ENCODE measurements at regions not wholly inside any gene's neighbourhood (a gene's known extent, or its start where the extent isn't known, plus 50 kb on each side); places are given as distances from the start of the nearest gene placed in this dataset.

DNA sequence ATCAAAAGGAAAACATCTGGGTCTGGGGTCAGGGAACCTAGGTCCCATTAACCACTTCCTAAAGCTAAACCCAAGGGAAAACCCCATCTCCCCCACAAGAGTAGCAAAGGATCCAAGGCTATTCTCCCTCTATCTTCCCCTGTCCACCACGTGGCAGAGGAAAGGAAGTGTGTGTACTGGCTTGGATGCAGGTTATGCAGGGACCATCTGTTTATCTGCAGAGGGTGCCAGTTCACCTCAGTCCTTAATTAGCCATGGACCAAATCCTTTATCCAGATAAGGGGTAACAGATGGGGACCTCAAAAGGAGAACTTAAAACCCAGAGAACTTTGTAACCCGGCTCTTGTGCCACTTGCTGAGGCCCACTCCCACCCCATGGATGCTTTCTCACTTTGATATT is 135.3 kb downstream of the ZNF518B start:
- no peaks in the 10 kb centered on the region for H3K9me3 ChIP-seq (ENCODE audit: low read length)

DNA sequence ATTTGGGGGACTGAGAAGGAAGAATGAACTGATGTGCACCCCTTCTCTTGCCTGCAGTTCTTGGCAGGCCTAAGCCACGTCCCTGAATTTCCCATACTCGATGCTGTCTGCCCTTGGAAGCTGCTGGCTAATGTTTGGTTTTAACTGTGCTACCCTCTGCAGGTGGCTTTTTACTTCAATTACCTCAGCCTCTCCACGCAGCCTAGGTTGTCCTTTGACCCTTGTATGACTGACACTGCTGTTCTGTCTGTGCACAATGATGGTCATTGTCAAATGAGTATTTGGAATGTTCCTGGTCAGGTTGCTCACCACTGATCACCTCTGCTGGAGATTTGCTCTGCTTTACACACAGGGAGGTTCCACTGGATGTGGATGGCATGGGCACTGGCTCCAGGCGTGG is 137.1 kb downstream of the ZNF518B start:
- Histone ChIP-seq H3K4me1 (ENCODE audit: insufficient read depth, low read length) (no peaks in the 10 kb centered on the region), H3K4me3 (ENCODE audit: low read length) (no peak overlapping the region), H2AFZ (ENCODE audit: low read depth, low read length) (no peak overlapping the region), H3K9me3 (ENCODE audit: low read length) (no peaks in the 10 kb centered on the region), H3K36me3 (ENCODE audit: insufficient read depth, low read length) (no peaks in the 10 kb centered on the region), H3K27me3 (ENCODE audit: insufficient read depth, low read length) (no peaks in the 10 kb centered on the region)

More for the DNA sequence above, 135.3 kb downstream of the ZNF518B start:
- Histone ChIP-seq H3K27me3 (ENCODE audit: insufficient read depth, low read length) (no peaks in the 10 kb centered on the region), H3K36me3 (ENCODE audit: insufficient read depth, low read length) (no peaks in the 10 kb centered on the region), H3K4me3 (ENCODE audit: low read length) (no peak overlapping the region), H3K4me1 (ENCODE audit: insufficient read depth, low read length) (no peaks in the 10 kb centered on the region), H2AFZ (ENCODE audit: low read depth, low read length) (no peak overlapping the region)

DNA sequence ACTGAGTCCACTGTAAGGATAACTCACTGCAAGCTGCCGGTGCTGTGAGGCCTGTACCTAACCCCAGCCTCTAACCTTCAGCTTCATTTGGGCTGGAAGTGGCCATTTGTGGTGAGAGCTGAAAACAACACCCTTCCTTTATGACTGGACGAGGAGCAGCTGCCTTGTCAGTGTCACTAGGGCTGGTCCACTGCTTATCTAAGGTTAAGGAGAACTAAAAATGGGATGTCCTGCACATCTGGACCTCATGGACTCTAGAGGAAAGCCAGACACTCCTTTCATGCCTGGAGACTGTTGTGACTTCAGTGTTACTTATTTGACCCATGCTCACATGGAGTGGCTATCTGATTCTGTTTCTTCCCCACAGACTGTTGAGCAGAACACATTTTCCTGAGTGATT is 139.9 kb downstream of the ZNF518B start:
- H3K4me3 ChIP-seq (ENCODE audit: low read length) = no peak overlapping the region
- no peaks in the 10 kb centered on the region for H3K9me3 ChIP-seq (ENCODE audit: low read length)
- H3K4me1 ChIP-seq (ENCODE audit: insufficient read depth, low read length) = no peaks in the 10 kb centered on the region
- H3K27me3 ChIP-seq (ENCODE audit: insufficient read depth, low read length) = no peaks in the 10 kb centered on the region
- H2AFZ ChIP-seq (ENCODE audit: low read depth, low read length) = no peak overlapping the region
- H3K36me3 ChIP-seq (ENCODE audit: insufficient read depth, low read length) = no peaks in the 10 kb centered on the region

DNA sequence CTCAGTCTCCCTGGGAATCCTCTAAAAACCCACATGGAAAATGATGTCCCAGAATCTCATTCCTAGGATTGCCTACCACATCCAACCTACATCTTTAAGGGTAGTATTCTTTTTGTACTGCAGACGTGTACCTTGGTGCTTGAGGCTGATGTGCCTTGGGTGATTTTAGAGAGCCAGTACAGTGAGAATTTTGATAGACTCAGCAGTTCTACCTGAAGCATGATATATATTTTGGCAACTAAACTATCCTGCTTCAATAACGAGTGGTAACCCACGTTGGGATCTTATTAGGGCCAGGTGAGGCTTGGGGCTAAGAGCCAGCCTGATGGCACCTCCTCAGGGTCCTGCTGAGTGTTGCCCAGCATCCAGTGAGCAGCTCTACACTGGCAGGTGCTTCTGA is 140.4 kb downstream of the ZNF518B start:
- Histone ChIP-seq H3K4me3 (ENCODE audit: low read length) (no peak overlapping the region), H3K9me3 (ENCODE audit: low read length) (no peaks in the 10 kb centered on the region), H3K36me3 (ENCODE audit: insufficient read depth, low read length) (no peaks in the 10 kb centered on the region), H2AFZ (ENCODE audit: low read depth, low read length) (no peak overlapping the region), H3K27me3 (ENCODE audit: insufficient read depth, low read length) (no peaks in the 10 kb centered on the region), H3K4me1 (ENCODE audit: insufficient read depth, low read length) (no peaks in the 10 kb centered on the region)

DNA sequence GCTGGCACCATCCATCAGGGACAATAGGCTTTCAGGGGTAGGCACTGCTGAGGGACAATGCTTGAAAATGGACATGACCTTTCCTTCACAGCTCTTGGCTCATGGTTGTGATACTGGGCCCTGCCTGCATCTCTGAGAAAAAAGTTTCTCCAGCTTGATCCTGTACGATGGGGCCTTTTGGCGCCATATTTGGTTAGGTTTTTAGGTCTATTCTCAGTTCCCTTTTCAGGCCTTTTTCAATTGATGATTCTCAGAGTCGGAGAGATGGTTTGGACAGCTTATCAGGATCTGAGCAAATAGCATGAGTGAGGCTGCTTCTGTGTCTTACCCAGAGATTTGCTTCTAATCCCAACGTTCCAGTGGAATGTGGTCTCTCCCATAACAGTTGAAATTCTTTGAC is 141.6 kb downstream of the ZNF518B start:
- H3K36me3 ChIP-seq (ENCODE audit: insufficient read depth, low read length) = no peaks in the 10 kb centered on the region

DNA sequence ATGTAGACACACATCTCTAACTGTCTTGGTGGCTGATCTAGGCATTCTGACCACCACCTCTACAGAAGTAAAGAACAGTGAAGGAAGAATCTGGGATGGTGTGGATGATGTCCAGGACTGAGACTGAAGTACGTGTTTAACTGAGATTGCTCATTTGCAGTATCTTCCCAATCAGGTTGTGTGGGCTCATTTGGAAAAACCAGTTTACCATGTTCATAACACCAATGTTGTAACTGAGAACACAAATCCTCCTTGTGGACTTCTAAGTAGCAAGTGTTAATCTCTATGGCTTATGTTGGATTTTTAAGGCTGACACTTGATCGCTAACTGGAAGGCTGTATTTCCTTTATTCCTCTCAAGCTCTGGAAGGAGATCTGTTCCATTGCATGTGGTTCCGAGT is 144.7 kb downstream of the ZNF518B start:
- no peaks in the 10 kb centered on the region for H3K27me3 ChIP-seq (ENCODE audit: insufficient read depth, low read length)
- no peaks in the 10 kb centered on the region for H3K9me3 ChIP-seq (ENCODE audit: low read length)
- no peak overlapping the region for H2AFZ ChIP-seq (ENCODE audit: low read depth, low read length)
- no peak overlapping the region for H3K4me3 ChIP-seq (ENCODE audit: low read length)
- no peaks in the 10 kb centered on the region for H3K36me3 ChIP-seq (ENCODE audit: insufficient read depth, low read length)
- no peaks in the 10 kb centered on the region for H3K4me1 ChIP-seq (ENCODE audit: insufficient read depth, low read length)

More for the DNA sequence above, 141.6 kb downstream of the ZNF518B start:
- Histone ChIP-seq H3K4me3 (ENCODE audit: low read length) (no peak overlapping the region), H3K9me3 (ENCODE audit: low read length) (no peaks in the 10 kb centered on the region), H3K27me3 (ENCODE audit: insufficient read depth, low read length) (no peaks in the 10 kb centered on the region), H2AFZ (ENCODE audit: low read depth, low read length) (no peak overlapping the region), H3K4me1 (ENCODE audit: insufficient read depth, low read length) (no peaks in the 10 kb centered on the region)

DNA sequence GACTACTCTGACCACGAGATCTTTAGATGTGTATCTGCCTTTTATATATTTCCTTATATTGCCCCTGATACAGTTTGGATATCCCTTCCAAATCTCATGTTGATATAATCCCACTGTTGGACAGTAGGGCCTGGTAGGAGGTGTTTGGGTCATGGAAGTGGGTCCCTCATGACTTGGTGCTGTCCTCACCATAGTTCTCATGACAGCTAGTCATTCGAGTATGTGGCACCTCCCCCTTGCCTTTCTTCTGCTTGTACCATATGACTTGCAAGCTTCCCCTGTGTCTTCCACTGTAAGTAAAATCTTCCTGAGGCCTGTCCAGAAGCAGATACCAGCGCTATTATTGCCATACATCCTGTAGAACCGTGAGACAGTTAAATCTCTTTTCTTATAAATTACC is 145.3 kb downstream of the ZNF518B start:
- no peaks in the 10 kb centered on the region for H3K4me1 ChIP-seq (ENCODE audit: insufficient read depth, low read length)
- H3K9me3 ChIP-seq (ENCODE audit: low read length) = no peaks in the 10 kb centered on the region
- no peaks in the 10 kb centered on the region for H3K36me3 ChIP-seq (ENCODE audit: insufficient read depth, low read length)
- no peak overlapping the region for H3K4me3 ChIP-seq (ENCODE audit: low read length)
- H2AFZ ChIP-seq (ENCODE audit: low read depth, low read length) = no peak overlapping the region
- no peaks in the 10 kb centered on the region for H3K27me3 ChIP-seq (ENCODE audit: insufficient read depth, low read length)

DNA sequence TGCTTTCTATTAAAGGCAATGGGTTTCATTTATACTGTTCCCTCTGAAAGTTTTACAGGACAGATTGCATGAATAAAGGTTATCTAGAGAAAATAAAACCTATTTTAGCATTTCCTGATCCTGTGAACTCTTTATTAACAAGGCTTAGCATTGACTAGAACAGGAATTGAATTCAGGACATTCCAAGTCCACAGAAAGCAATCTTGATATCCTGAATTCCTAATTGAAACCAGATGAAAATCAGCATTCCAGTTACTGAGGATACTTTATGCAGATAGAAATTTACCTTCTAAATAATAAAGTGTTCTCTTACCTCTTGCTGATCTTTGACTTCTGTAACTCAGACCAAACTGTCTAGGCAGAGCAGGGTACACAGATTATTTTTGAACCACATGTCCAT is 151.4 kb downstream of the ZNF518B start:
- H3K27me3 ChIP-seq (ENCODE audit: insufficient read depth, low read length) = peaks cover 6% of the 10 kb centered on the region
- H3K4me1 ChIP-seq (ENCODE audit: insufficient read depth, low read length) = no peaks in the 10 kb centered on the region
- H2AFZ ChIP-seq (ENCODE audit: low read depth, low read length) = no peak overlapping the region
- no peaks in the 10 kb centered on the region for H3K36me3 ChIP-seq (ENCODE audit: insufficient read depth, low read length)
- H3K9me3 ChIP-seq (ENCODE audit: low read length) = no peaks in the 10 kb centered on the region
- no peak overlapping the region for H3K4me3 ChIP-seq (ENCODE audit: low read length)

DNA sequence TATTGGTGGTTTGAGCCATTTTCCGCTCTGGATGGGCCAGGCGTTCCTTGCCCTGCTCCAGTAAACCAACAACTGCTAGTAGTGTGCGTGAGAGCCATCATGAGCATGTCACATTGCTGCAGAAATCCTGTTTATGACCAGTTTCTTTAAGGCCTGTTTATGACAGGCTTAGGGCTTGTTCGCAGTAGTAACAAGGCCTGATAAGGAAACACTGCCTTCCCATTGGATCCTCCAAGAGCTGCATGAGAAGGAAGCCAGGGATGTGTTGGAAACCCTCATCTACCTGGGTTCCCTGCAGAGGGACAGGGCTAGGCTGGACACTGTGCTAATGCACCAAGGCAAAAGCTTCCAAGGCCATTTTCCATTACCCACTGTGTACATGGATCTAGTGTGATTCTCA is 153.9 kb downstream of the ZNF518B start:
- Histone ChIP-seq H3K36me3 (ENCODE audit: insufficient read depth, low read length) (no peaks in the 10 kb centered on the region), H3K27me3 (ENCODE audit: insufficient read depth, low read length) (peaks cover 6% of the 10 kb centered on the region), H3K4me1 (ENCODE audit: insufficient read depth, low read length) (no peaks in the 10 kb centered on the region), H2AFZ (ENCODE audit: low read depth, low read length) (no peak overlapping the region), H3K9me3 (ENCODE audit: low read length) (no peaks in the 10 kb centered on the region), H3K4me3 (ENCODE audit: low read length) (no peak overlapping the region)

DNA sequence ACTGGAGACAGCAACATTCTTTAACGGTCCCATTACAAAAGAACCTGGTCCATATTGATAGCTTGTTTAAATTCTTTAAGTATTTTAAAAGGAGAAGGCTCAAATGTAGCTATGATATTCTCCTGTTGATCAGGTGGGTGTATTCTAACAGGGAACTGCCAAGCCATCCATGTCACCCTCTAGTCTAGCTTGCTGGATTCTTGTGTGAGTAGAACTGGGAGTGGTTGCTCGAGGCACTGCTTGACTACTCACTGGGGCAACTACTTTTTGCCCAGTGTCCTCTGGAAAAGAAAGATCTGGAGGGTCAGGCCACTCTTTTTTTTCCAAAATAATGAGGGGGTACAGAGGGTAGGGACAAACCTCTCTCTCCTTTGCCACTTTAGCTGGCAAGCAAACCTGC is 155.1 kb downstream of the ZNF518B start:
- Histone ChIP-seq H2AFZ (ENCODE audit: low read depth, low read length) (no peak overlapping the region), H3K4me1 (ENCODE audit: insufficient read depth, low read length) (no peaks in the 10 kb centered on the region), H3K4me3 (ENCODE audit: low read length) (no peak overlapping the region), H3K36me3 (ENCODE audit: insufficient read depth, low read length) (no peaks in the 10 kb centered on the region), H3K9me3 (ENCODE audit: low read length) (no peaks in the 10 kb centered on the region), H3K27me3 (ENCODE audit: insufficient read depth, low read length) (peaks cover 6% of the 10 kb centered on the region)

DNA sequence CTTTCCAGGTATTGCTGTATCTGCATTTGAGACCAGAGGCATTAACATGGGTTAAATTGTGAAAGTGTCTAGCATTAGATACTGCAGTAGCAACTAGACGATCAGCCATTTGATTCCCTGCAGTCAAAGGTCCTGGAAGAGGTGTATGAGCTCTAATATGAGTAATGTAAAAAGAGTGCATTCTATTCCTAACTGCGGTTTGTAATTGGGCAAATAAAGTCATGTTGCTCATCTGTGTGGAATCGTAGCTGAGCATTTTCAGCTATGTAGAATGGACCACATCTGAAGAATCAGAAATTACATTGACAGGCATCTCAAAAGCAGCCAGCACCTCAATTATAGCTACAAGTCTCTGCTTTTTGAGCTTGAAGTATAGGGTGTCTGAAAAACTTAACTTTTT is 157.6 kb downstream of the ZNF518B start:
- Histone ChIP-seq H3K4me1 (ENCODE audit: insufficient read depth, low read length) (no peaks in the 10 kb centered on the region), H3K27me3 (ENCODE audit: insufficient read depth, low read length) (peaks cover 6% of the 10 kb centered on the region), H3K9me3 (ENCODE audit: low read length) (no peaks in the 10 kb centered on the region), H3K4me3 (ENCODE audit: low read length) (no peak overlapping the region), H3K36me3 (ENCODE audit: insufficient read depth, low read length) (no peaks in the 10 kb centered on the region), H2AFZ (ENCODE audit: low read depth, low read length) (no peak overlapping the region)

DNA sequence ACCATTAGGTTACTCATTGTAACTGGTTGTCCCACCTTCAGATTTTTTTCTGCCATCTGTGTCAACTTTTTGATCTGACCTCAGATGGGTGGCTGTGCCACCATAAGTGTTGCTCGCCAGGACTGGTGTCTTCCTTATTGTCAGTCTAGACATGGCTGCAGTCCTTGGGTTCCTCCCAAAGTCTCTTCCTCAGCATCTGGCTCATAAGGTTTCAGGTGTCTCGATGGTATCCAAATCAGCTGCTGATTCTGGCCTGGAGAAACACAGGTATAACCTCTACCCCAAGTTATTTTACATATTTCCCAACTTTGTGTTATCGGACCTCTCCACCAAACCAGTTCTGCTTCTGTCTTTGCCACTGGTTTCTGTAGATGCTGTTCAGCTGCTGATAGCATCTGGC is 158.5 kb downstream of the ZNF518B start:
- H2AFZ ChIP-seq (ENCODE audit: low read depth, low read length) = no peak overlapping the region
- H3K36me3 ChIP-seq (ENCODE audit: insufficient read depth, low read length) = no peaks in the 10 kb centered on the region
- H3K9me3 ChIP-seq (ENCODE audit: low read length) = no peaks in the 10 kb centered on the region
- H3K4me3 ChIP-seq (ENCODE audit: low read length) = no peak overlapping the region
- H3K4me1 ChIP-seq (ENCODE audit: insufficient read depth, low read length) = no peaks in the 10 kb centered on the region
- H3K27me3 ChIP-seq (ENCODE audit: insufficient read depth, low read length) = peaks cover 6% of the 10 kb centered on the region

DNA sequence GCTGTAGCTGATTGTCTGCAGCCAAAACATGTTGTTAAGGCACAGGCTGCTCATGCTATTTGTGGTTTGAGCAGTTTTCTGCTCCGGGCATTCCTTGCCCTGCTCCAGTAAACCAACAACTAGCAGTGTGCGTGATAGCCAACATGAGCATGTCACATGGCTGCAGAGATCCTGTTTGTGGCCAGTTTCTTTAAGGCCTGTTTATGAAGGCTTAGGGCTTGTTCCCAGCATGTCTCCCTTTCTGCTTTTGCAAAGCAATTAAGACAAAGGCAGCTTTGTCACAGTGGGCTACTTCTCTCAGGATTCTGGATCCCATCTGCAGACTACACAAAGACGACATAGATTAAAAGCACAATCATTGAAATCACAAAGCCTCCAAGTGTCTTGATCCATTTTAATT is 160.5 kb downstream of the ZNF518B start:
- Histone ChIP-seq H3K27me3 (ENCODE audit: insufficient read depth, low read length) (peaks cover 2% of the 10 kb centered on the region), H3K36me3 (ENCODE audit: insufficient read depth, low read length) (no peaks in the 10 kb centered on the region), H2AFZ (ENCODE audit: low read depth, low read length) (peak overlapping the region; percentile 56), H3K9me3 (ENCODE audit: low read length) (no peaks in the 10 kb centered on the region), H3K4me3 (ENCODE audit: low read length) (no peak overlapping the region), H3K4me1 (ENCODE audit: insufficient read depth, low read length) (no peaks in the 10 kb centered on the region)

DNA sequence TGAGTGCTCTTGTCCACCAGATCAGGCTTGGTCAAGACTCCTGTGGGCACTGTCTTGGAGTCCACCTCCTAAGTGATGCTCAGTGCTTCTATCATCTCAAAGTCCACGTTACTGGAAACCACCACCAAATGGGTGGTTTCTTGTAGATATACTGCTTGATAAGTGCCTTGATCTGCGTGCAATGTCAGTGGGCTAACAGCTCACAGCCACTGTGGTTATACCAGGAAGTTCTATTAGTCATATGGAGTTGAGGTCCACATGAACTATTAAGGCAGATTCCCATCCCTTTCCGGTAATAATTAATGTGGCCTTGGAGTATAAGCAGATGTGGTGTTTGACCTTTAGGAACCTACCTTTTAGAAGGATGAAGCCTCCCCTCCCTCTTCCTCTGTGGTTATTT is 161.9 kb downstream of the ZNF518B start:
- Histone ChIP-seq H3K27me3 (ENCODE audit: insufficient read depth, low read length) (peaks cover 2% of the 10 kb centered on the region), H3K36me3 (ENCODE audit: insufficient read depth, low read length) (no peaks in the 10 kb centered on the region), H3K4me3 (ENCODE audit: low read length) (no peak overlapping the region), H3K4me1 (ENCODE audit: insufficient read depth, low read length) (no peaks in the 10 kb centered on the region), H3K9me3 (ENCODE audit: low read length) (no peaks in the 10 kb centered on the region), H2AFZ (ENCODE audit: low read depth, low read length) (no peak overlapping the region)
